ENCODE measurements at regions not wholly inside any gene's neighbourhood (a gene's known extent, or its start where the extent isn't known, plus 50 kb on each side); places are given as distances from the start of the nearest gene placed in this dataset.

DNA sequence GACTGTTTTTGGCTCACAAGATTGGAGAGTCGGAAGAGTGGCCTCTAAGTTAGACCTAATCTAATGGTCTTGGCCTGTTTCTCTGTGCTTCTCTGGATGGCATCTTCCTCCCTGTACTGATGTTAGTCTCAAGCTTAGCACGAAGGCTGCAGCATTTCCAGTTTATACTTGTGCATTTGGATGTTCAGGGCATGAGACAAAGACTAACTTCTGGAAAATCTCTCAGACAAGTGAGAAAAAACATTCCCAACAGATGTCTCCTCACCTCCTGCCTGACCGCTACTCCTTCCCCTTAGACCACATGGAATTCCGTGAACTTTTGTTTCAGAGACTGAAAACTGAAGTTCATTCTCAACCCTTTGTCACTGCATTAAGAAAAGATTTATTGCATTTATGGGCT, 410.8 kb upstream of the MCTP2 start:
- BruUV-seq (replicated peaks), result no TSS peak
- 2% methylated on average over 4 of the region's 4 CpGs for WGBS (ENCODE audit: insufficient coverage, low coverage, missing lambda C conversion rate)
- H3K27ac ChIP-seq (ENCODE audit: extremely low read depth, low read depth, low read length), result no peak overlapping the region
- H3K4me1 ChIP-seq (replicated peaks in 1 of 2; ENCODE audit: control insufficient read depth in 2 of 2, insufficient read depth in 2 of 2, low read length in 2 of 2), result no peaks in the 10 kb centered on the region
- no peaks in the 10 kb centered on the region for H3K36me3 ChIP-seq (ENCODE audit: control insufficient read depth, insufficient read depth, low read length)
- no peaks in the 10 kb centered on the region for H3K27me3 ChIP-seq (ENCODE audit: control insufficient read depth in 2 of 2, insufficient read depth in 2 of 2, low read length in 2 of 2)
- H4K20me1 ChIP-seq (replicated peaks; ENCODE audit: control insufficient read depth, insufficient read depth, low read length), result no peaks in the 10 kb centered on the region
- FAIRE-seq, result no peak
- intact Hi-C loops (cut with micrococcal nuclease), result no loop called here
- H3K79me2 ChIP-seq (ENCODE audit: control insufficient read depth, insufficient read depth, low read length), result no peaks in the 10 kb centered on the region
- H3K4me2 ChIP-seq (ENCODE audit: insufficient read depth, low read length), result no peak overlapping the region
- in situ Hi-C loops (cut with MboI), result no loop called here
- H3K9ac ChIP-seq (ENCODE audit: insufficient read depth in 1 of 2, low read depth in 2 of 2, low read length in 2 of 2), result no peak overlapping the region
- no peaks in the 10 kb centered on the region for H3K9me3 ChIP-seq (replicated peaks; ENCODE audit: control insufficient read depth, insufficient read depth, low read depth, low read length)
- no peaks in the 10 kb centered on the region for H3K9me1 ChIP-seq (ENCODE audit: control insufficient read depth, insufficient read depth, low read length)
- no peak overlapping the region for H3K4me3 ChIP-seq
- DNase-seq (ENCODE audit: extremely low read depth in 1 of 4, low spot score in 3 of 4), result no peak
- no peak overlapping the region for H2AFZ ChIP-seq (ENCODE audit: low read depth, low read length)
- ATAC-seq, result no peak
- POLR2A ChIA-PET, result no interaction called here
- CTCF ChIA-PET (ENCODE audit: low intra/inter-chr PET ratio), result no interaction called here
- TF ChIP-seq HNRNPK (IDR thresholded peaks at IDR 0.05; ENCODE audit: low read depth, low read length, poor library complexity, severe bottlenecking), result no peak
- TF ChIP-seq ZNF444 (CRISPR knock-in tag; IDR thresholded peaks at IDR 0.05), result no peak
- TF ChIP-seq ZBTB17 (CRISPR knock-in tag; IDR thresholded peaks at IDR 0.05), result no peak
- no peak for TF ChIP-seq DPF2 (IDR thresholded peaks at IDR 0.05)
- TF ChIP-seq TCFL5 (CRISPR knock-in tag; conservative IDR thresholded peaks at IDR 0.05), result no peak
- TF ChIP-seq TEAD2 (tag; IDR thresholded peaks at IDR 0.05), result no peak
- TF ChIP-seq, protein P1, sequence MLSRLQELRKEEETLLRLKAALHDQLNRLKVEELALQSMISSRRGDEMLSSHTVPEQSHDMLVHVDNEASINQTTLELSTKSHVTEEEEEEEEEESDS (CRISPR knock-in tag; IDR thresholded peaks at IDR 0.05), result no peak

DNA sequence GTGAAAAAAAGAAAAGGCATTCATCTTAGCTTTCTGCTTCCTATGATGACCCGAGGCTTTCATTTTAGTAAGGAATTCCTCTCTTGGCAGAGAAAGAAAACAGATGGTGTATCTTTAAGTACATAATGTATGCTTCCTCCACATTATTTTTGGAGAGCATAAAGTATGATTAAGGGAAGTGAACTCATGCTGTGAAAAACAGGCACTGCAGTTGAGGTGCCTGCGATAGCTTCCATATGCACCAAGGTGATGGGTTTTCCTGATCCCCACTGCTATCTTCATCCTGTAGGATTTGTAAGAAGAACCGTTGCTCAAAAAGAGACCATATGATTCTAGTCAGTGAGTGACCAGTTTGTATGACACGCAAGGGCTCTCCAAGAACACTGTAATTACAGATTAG, 411.5 kb upstream of the MCTP2 start:
- Histone ChIP-seq H3K4me2 (ENCODE audit: insufficient read depth, low read length) (no peak overlapping the region), H3K27ac (ENCODE audit: extremely low read depth, low read depth, low read length) (no peak overlapping the region), H3K36me3 (ENCODE audit: control insufficient read depth, insufficient read depth, low read length) (no peaks in the 10 kb centered on the region), H3K4me1 (replicated peaks in 1 of 2; ENCODE audit: control insufficient read depth in 2 of 2, insufficient read depth in 2 of 2, low read length in 2 of 2) (no peaks in the 10 kb centered on the region), H3K9me1 (ENCODE audit: control insufficient read depth, insufficient read depth, low read length) (no peaks in the 10 kb centered on the region), H4K20me1 (replicated peaks; ENCODE audit: control insufficient read depth, insufficient read depth, low read length) (no peaks in the 10 kb centered on the region), H3K27me3 (ENCODE audit: control insufficient read depth in 2 of 2, insufficient read depth in 2 of 2, low read length in 2 of 2) (no peaks in the 10 kb centered on the region), H3K4me3 (no peak overlapping the region), H3K9ac (ENCODE audit: insufficient read depth in 1 of 2, low read depth in 2 of 2, low read length in 2 of 2) (no peak overlapping the region), H3K79me2 (ENCODE audit: control insufficient read depth, insufficient read depth, low read length) (no peaks in the 10 kb centered on the region), H3K9me3 (replicated peaks; ENCODE audit: control insufficient read depth, insufficient read depth, low read depth, low read length) (no peaks in the 10 kb centered on the region), H2AFZ (ENCODE audit: low read depth, low read length) (no peak overlapping the region)
- no peak for DNase-seq (ENCODE audit: extremely low read depth in 1 of 4, low spot score in 3 of 4)
- in situ Hi-C loops (cut with MboI) (no loop called here), intact Hi-C loops (cut with micrococcal nuclease) (no loop called here)
- no TSS peak for BruUV-seq (replicated peaks)
- CTCF ChIA-PET (ENCODE audit: low intra/inter-chr PET ratio), result no interaction called here
- ATAC-seq, result no peak
- 6% methylated on average over 4 of the region's 4 CpGs for WGBS (ENCODE audit: insufficient coverage, low coverage, missing lambda C conversion rate)
- POLR2A ChIA-PET, result no interaction called here
- no peak for FAIRE-seq
- TF ChIP-seq WHSC1 (IDR thresholded peaks at IDR 0.05; ENCODE audit: low read length), result no peak
- TF ChIP-seq DMBX1 (CRISPR knock-in tag; IDR thresholded peaks at IDR 0.05; ENCODE audit: borderline replicate concordance), result no peak
- TF ChIP-seq, protein P2, sequence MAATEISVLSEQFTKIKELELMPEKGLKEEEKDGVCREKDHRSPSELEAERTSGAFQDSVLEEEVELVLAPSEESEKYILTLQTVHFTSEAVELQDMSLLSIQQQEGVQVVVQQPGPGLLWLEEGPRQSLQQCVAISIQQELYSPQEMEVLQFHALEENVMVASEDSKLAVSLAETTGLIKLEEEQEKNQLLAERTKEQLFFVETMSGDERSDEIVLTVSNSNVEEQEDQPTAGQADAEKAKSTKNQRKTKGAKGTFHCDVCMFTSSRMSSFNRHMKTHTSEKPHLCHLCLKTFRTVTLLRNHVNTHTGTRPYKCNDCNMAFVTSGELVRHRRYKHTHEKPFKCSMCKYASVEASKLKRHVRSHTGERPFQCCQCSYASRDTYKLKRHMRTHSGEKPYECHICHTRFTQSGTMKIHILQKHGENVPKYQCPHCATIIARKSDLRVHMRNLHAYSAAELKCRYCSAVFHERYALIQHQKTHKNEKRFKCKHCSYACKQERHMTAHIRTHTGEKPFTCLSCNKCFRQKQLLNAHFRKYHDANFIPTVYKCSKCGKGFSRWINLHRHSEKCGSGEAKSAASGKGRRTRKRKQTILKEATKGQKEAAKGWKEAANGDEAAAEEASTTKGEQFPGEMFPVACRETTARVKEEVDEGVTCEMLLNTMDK (IDR thresholded peaks at IDR 0.05; ENCODE audit: borderline replicate concordance, insufficient read depth, low read depth, low read length, poor library complexity, severe bottlenecking), result no peak
- no peak for TF ChIP-seq GTF2E2 (tag; IDR thresholded peaks at IDR 0.05)
- TF ChIP-seq, protein P3, sequence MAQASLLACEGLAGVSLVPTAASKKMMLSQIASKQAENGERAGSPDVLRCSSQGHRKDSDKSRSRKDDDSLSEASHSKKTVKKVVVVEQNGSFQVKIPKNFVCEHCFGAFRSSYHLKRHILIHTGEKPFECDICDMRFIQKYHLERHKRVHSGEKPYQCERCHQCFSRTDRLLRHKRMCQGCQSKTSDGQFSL (CRISPR knock-in tag; IDR thresholded peaks at IDR 0.05), result no peak
- TF ChIP-seq, protein P3 (tag; IDR thresholded peaks at IDR 0.05), result no peak
- TF ChIP-seq ZNF764 (CRISPR knock-in tag; IDR thresholded peaks at IDR 0.05; ENCODE audit: low read depth), result no peak
- TF ChIP-seq ZFP36 (IDR thresholded peaks at IDR 0.05; ENCODE audit: low read depth, low read length, partially characterized antibody), result no peak
- no peak for TF ChIP-seq TARDBP (IDR thresholded peaks at IDR 0.05)

Measured in K562 (cell line).